ENCODE measurements at regions not wholly inside any gene's neighbourhood (a gene's known extent, or its start where the extent isn't known, plus 50 kb on each side); places are given as distances from the start of the nearest gene placed in this dataset.

- H3K4me1 ChIP-seq: no peaks in the 10 kb centered on the region
- no peak overlapping the region for H3K27ac ChIP-seq
- no peak overlapping the region for H3K4me3 ChIP-seq
- no peaks in the 10 kb centered on the region for H3K9me3 ChIP-seq
- H3K27me3 ChIP-seq: no peaks in the 10 kb centered on the region
- no peak for TF ChIP-seq CTCF (IDR thresholded peaks at IDR 0.05)
- intact Hi-C loops (cut with DNase I): no loop called here
- H3K36me3 ChIP-seq: no peaks in the 10 kb centered on the region
- no peak for DNase-seq (ENCODE audit: low spot score in 2 of 2)
Measured at GRCh38 chr11:112822478-112823274, 138.5 kb upstream of the NCAM1 start.

DNA sequence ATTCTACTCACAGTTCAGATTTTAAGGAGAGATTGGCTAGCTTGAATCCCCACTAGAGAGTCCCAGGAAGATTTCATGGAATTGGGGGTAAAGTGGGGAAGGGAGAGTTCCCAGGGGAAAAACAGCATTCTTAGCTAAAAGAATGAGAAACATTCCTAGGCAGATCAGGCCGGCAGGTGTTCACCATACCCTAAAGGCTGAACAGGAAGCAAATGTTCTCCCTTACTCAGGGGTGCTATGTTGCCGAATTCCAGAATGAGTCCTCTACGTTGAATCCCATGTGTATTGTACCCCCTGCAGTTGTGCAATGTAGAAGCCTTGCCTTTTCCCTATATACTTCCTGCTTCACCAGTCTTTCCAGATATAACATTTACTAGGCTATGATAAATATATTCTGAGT lies 135.2 kb upstream of the NCAM1 start:
- no peak for TF ChIP-seq CTCF (IDR thresholded peaks at IDR 0.05)
- H3K27ac ChIP-seq: no peak overlapping the region
- H3K4me1 ChIP-seq: no peaks in the 10 kb centered on the region
- no peaks in the 10 kb centered on the region for H3K27me3 ChIP-seq
- DNase-seq (ENCODE audit: low spot score in 2 of 2): no peak
- intact Hi-C loops (cut with DNase I): no loop called here
- no peaks in the 10 kb centered on the region for H3K36me3 ChIP-seq
- no peaks in the 10 kb centered on the region for H3K9me3 ChIP-seq
- no peak overlapping the region for H3K4me3 ChIP-seq

- intact Hi-C loops (cut with DNase I): no loop called here
- Histone ChIP-seq H3K4me1 (no peaks in the 10 kb centered on the region), H3K4me3 (no peak overlapping the region), H3K27ac (no peak overlapping the region), H3K36me3 (no peaks in the 10 kb centered on the region), H3K9me3 (no peaks in the 10 kb centered on the region), H3K27me3 (no peaks in the 10 kb centered on the region)
- DNase-seq (ENCODE audit: low spot score in 2 of 2): no peak
- TF ChIP-seq CTCF (IDR thresholded peaks at IDR 0.05): no peak
Measured at GRCh38 chr11:112826788-112827187, 134.4 kb upstream of the NCAM1 start.

DNA sequence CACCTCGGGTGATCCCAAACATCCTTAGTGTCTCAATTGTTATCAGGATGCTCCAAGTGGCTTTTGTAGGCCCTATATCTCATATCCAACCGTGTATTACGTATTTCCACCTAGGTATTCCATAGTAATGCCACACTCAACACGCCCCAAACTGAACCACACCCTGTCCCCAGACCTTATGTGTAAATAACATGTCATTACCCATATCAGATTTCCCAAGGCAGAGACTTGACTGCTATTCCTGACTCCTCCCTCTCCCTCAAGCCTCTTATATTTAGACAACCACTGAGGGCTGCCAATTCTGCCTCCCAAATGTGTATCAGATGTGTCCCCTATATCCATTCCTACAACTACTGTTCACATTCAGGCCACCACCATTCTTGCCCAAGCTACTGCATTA lies 132.8 kb upstream of the NCAM1 start:
- intact Hi-C loops (cut with DNase I): no loop called here
- DNase-seq (ENCODE audit: low spot score in 2 of 2): no peak
- Histone ChIP-seq H3K9me3 (no peaks in the 10 kb centered on the region), H3K27ac (no peak overlapping the region), H3K4me1 (no peaks in the 10 kb centered on the region), H3K4me3 (no peak overlapping the region), H3K36me3 (no peaks in the 10 kb centered on the region), H3K27me3 (no peaks in the 10 kb centered on the region)
- no peak for TF ChIP-seq CTCF (IDR thresholded peaks at IDR 0.05)

DNA sequence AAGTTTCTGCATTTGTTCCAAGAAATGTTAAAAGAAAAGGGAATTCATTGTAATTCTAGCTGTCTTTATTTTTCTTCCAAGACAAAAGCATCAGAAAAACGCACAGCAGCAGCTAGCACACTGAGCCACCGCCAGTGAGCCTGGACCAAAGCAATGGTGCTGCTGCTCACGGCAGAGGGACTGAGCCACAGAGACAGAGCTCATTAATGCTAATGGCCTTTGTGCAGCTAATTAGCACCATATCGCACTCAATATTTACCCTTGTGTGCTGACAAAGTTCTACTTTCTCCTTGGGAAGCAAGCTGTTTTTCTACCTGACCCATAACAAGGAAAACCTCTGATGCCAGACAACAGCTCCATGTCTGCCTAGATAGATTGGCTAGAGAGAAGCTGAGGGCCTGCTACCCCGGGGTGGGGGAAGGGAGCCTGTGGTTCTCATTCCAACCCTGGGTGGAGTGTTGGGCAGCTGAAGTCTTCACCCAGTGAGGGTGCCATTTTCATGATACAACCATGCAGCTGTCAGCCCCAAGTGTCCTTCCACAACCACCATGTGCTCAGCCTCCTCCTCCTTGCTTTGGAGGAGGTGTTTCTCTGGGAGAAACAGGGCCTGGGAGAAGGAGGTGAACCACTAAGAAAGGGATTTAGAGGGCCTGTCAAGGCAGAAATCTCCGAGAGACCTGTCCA lies 131.1 kb upstream of the NCAM1 start:
- peaks cover 0 to 3% of the 10 kb centered on the region in 2 donors for H3K4me1 ChIP-seq
- TF ChIP-seq CTCF (IDR thresholded peaks at IDR 0.05): no peak
- no peak overlapping the region for H3K4me3 ChIP-seq
- no peak for DNase-seq (ENCODE audit: low spot score in 2 of 2)
- no peaks in the 10 kb centered on the region for H3K36me3 ChIP-seq
- intact Hi-C loops (cut with DNase I): no loop called here
- H3K27ac ChIP-seq: no peak overlapping the region
- no peaks in the 10 kb centered on the region for H3K27me3 ChIP-seq
- H3K9me3 ChIP-seq: no peaks in the 10 kb centered on the region
